ENCODE measurements at regions not wholly inside any gene's neighbourhood (a gene's known extent, or its start where the extent isn't known, plus 50 kb on each side); places are given as distances from the start of the nearest gene placed in this dataset.

DNA sequence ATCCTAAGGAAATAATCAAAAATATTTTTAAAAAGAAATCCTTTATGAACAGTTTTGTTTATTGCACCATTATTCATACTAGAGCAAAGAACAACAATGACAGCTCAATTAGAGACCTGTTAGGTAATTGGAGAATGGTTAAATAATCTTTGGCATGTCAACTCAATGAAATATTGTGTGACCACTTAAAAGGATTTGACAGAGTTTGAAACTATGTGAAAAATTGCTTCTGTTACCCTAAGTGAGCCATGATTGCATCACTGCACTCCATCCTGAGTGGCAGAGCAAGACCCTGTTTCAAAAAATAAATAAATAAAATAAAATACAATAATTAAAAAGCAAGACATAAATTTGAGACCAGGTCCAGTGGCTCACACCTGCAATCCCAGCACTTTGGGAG is 66.1 kb upstream of the ATP8B1 start:
- DNase-seq (ENCODE audit: low read depth, low spot score) (no peak), ATAC-seq (no peak)
- Histone ChIP-seq H3K27ac (ENCODE audit: low read length) (no peak overlapping the region), H3K4me3 (ENCODE audit: low read depth in 2 of 2, low read length in 2 of 2) (no peak overlapping the region), H3K4me1 (ENCODE audit: control insufficient read depth, insufficient read depth, low read length) (no peaks in the 10 kb centered on the region), H3K36me3 (ENCODE audit: control insufficient read depth, insufficient read depth, low read length) (no peaks in the 10 kb centered on the region), H3K27me3 (ENCODE audit: control insufficient read depth, insufficient read depth, low read length) (no peaks in the 10 kb centered on the region), H3K9me3 (ENCODE audit: control insufficient read depth, insufficient read depth, low read depth, low read length) (no peaks in the 10 kb centered on the region; the same call in 1 of the 2 replicates)
- intact Hi-C loops (cut with micrococcal nuclease; ENCODE audit: unreplicated experiment) (no loop called here), in situ Hi-C loops (cut with HindIII; ENCODE audit: low pct_unique_long_range_greater_than_20kb, low sequenced_read_pairs) (no loop called here)
- TF ChIP-seq CTCF (IDR thresholded peaks at IDR 0.05) (no peak), SIN3A (IDR thresholded peaks at IDR 0.05; ENCODE audit: borderline replicate concordance, insufficient read depth, low read depth, low read length) (no peak), TCF7L2 (IDR thresholded peaks at IDR 0.05; ENCODE audit: low read depth, low read length) (no peak), POLR2AphosphoS5 (IDR thresholded peaks at IDR 0.05; ENCODE audit: low read depth, low read length) (no peak), REST (IDR thresholded peaks at IDR 0.05; ENCODE audit: insufficient read depth in 1 of 2, low read depth in 2 of 2, low read length in 1 of 2) (no peak)
- CTCF ChIA-PET: no interaction called here
- POLR2A ChIA-PET: no interaction called here
- no TSS peak for BruUV-seq (replicated peaks)

DNA sequence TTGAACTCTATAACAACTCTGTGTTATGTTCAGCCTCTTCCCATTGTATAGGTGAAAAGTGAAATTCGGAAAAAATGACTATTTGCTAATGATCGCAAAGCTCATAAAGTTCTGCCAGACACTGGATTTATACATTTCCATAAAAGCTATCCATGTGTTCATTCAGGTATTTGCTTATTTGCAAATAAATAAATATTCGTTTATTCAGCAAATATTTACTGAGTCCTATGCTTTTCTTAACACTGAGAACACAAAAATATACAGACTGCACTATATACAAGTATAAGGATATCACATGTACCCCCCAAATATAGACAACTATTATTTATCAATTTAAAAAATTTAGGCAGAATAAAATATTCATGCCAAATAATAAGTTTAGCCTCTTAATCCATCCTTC is 63.2 kb upstream of the ATP8B1 start:
- in situ Hi-C loops (cut with HindIII; ENCODE audit: low pct_unique_long_range_greater_than_20kb, low sequenced_read_pairs) (no loop called here), intact Hi-C loops (cut with micrococcal nuclease; ENCODE audit: unreplicated experiment) (no loop called here)
- H3K4me1 ChIP-seq (ENCODE audit: control insufficient read depth, insufficient read depth, low read length): no peaks in the 10 kb centered on the region
- H3K36me3 ChIP-seq (ENCODE audit: control insufficient read depth, insufficient read depth, low read length): no peaks in the 10 kb centered on the region
- ATAC-seq: no peak
- TF ChIP-seq TCF7L2 (IDR thresholded peaks at IDR 0.05; ENCODE audit: low read depth, low read length): no peak
- no peak for TF ChIP-seq REST (IDR thresholded peaks at IDR 0.05; ENCODE audit: insufficient read depth in 1 of 2, low read depth in 2 of 2, low read length in 1 of 2)
- TF ChIP-seq POLR2AphosphoS5 (IDR thresholded peaks at IDR 0.05; ENCODE audit: low read depth, low read length): no peak
- no peak for TF ChIP-seq SIN3A (IDR thresholded peaks at IDR 0.05; ENCODE audit: borderline replicate concordance, insufficient read depth, low read depth, low read length)
- no peak for TF ChIP-seq CTCF (IDR thresholded peaks at IDR 0.05)
- CTCF ChIA-PET: no interaction called here
- POLR2A ChIA-PET: no interaction called here
- H3K4me3 ChIP-seq (ENCODE audit: low read depth in 2 of 2, low read length in 2 of 2): no peak overlapping the region
- no peak for DNase-seq (ENCODE audit: low read depth, low spot score)
- no peak overlapping the region for H3K27ac ChIP-seq (ENCODE audit: low read length)
- H3K27me3 ChIP-seq (ENCODE audit: control insufficient read depth, insufficient read depth, low read length): no peaks in the 10 kb centered on the region
- no TSS peak for BruUV-seq (replicated peaks)
- H3K9me3 ChIP-seq (ENCODE audit: control insufficient read depth, insufficient read depth, low read depth, low read length): no peaks in the 10 kb centered on the region

Measured in Panc1 (cell line).